Uterus (tissue), 3 donors: ENCODE measurements at regions not wholly inside any gene's neighbourhood (a gene's known extent, or its start where the extent isn't known, plus 50 kb on each side); places are given as distances from the start of the nearest gene placed in this dataset.

Source experiments
- DNase-seq, 2 donors: peaks; one replicate each; pipeline ENCODE4 v3.0.0-alpha.2; 2019 to 2020
- H3K27ac ChIP-seq, 2 donors: fragments of 200-600 bp; sonication (generic); 1 replicate in 1 of 2; 2 replicates in 1 of 2; pipeline ENCODE4 v1.5.1; 2016 to 2018
- H3K27me3 ChIP-seq, 2 donors: fragments of 200-600 bp; sonication (generic); one replicate each; pipeline ENCODE4 v1.5.1; 2018 to 2019; ENCODE audit warnings: control low read depth in 1 of 2
- H3K36me3 ChIP-seq, 2 donors: fragments of 200-600 bp; sonication (generic); one replicate each; pipeline ENCODE4 v1.5.1; 2019; ENCODE audit warnings: control low read depth in 1 of 2
- H3K4me1 ChIP-seq, 2 donors: fragments of 200-600 bp; sonication (generic); one replicate each; pipeline ENCODE4 v1.5.1; 2018 to 2019; ENCODE audit warnings: control low read depth in 1 of 2
- H3K4me3 ChIP-seq, 2 donors: fragments of 200-600 bp; sonication (generic); 1 replicate in 1 of 2; 2 replicates in 1 of 2; pipeline ENCODE4 v1.5.1; 2018 to 2019; ENCODE audit warnings: mild to moderate bottlenecking in 1 of 2
- H3K9me3 ChIP-seq, 2 donors: fragments of 200-600 bp; sonication (generic); one replicate each; pipeline ENCODE4 v1.5.1; 2019; ENCODE audit warnings: control low read depth in 1 of 2
- POLR2A ChIP-seq, 2 donors: fragments of 450-650 bp; IDR thresholded peaks; one replicate each; pipeline ENCODE4 v1.6.1; 2016; ENCODE audit warnings: antibody characterized with exemption in 2 of 2, mild to moderate bottlenecking in 1 of 2, moderate library complexity in 1 of 2
- intact Hi-C: fragments of 100-400 bp; cut with DNase I; formaldehyde crosslinking; loops from one replicate; pipeline ENCODE4 v1.15.1; 2023; ENCODE audit warnings: low total_unique reads
- TF ChIP-seq, protein P1 (sequence below), 4 experiments: fragments of 200-600 bp in 2 of 4; fragments of 450-650 bp in 2 of 4; sonication (generic) in 2 of 4; IDR thresholded peaks; one replicate each; pipeline ENCODE4 v1.5.1; 2016 to 2019; ENCODE audit warnings: antibody characterized with exemption in 4 of 4, mild to moderate bottlenecking in 2 of 4, moderate library complexity in 1 of 4
- donor health status: DM: yes; HTN: yes; CAD: no.

DNA sequence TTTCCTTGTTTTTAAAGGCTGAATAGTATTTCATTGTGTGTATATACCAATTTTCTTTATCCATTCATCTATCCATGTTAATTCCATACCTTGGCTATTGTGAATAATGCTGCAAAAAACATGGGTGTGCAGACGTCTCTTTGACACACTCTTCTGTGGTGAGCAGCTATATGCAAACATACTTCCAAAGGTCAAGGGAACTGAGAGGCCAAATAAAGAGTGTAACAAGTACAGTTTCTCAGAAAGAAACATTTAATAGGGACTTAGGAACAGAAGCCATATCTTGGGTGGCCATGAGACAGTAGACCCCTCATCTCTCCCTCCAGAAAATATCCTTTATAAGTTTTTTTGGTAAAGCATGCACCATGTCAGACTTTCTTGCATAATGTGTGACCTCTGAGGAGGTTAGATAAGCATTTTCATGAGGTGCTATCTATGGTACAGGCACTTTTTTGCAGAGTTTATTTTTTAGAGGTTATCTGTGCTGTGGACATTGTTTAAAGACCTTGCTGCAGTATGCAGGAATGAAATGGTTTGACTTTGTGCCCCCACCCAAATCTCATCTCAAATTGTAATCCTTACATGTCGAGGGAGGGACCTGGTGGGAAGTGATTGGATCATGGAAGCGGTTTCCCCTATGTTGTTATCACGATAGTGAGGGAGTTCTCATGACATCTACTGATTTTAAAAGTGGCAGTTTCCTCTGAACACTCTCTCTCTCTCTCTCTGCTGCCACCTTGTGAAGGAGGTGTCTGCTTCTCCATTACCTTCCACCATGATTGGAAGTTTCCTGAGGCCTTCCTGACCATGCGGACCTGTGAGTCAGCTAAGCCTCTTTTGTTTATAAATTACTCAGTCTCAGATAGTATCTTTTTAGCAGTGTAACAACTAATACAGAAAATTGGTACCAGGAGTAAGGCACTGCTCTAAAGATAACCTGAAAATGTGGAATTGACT, 1202.3 kb downstream of the GALC start:
- no peak overlapping the region for H3K27ac ChIP-seq
- no peak overlapping the region for H3K4me3 ChIP-seq
- no peaks in the 10 kb centered on the region for H3K9me3 ChIP-seq
- intact Hi-C loops = no loop called here
- no peaks in the 10 kb centered on the region for H3K4me1 ChIP-seq
- no peak for DNase-seq
- H3K36me3 ChIP-seq = no peaks in the 10 kb centered on the region
- no peak for TF ChIP-seq POLR2A (IDR thresholded peaks at IDR 0.05)
- TF ChIP-seq, protein P1, sequence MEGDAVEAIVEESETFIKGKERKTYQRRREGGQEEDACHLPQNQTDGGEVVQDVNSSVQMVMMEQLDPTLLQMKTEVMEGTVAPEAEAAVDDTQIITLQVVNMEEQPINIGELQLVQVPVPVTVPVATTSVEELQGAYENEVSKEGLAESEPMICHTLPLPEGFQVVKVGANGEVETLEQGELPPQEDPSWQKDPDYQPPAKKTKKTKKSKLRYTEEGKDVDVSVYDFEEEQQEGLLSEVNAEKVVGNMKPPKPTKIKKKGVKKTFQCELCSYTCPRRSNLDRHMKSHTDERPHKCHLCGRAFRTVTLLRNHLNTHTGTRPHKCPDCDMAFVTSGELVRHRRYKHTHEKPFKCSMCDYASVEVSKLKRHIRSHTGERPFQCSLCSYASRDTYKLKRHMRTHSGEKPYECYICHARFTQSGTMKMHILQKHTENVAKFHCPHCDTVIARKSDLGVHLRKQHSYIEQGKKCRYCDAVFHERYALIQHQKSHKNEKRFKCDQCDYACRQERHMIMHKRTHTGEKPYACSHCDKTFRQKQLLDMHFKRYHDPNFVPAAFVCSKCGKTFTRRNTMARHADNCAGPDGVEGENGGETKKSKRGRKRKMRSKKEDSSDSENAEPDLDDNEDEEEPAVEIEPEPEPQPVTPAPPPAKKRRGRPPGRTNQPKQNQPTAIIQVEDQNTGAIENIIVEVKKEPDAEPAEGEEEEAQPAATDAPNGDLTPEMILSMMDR (IDR thresholded peaks at IDR 0.05) = no peak
- no peaks in the 10 kb centered on the region for H3K27me3 ChIP-seq

DNA sequence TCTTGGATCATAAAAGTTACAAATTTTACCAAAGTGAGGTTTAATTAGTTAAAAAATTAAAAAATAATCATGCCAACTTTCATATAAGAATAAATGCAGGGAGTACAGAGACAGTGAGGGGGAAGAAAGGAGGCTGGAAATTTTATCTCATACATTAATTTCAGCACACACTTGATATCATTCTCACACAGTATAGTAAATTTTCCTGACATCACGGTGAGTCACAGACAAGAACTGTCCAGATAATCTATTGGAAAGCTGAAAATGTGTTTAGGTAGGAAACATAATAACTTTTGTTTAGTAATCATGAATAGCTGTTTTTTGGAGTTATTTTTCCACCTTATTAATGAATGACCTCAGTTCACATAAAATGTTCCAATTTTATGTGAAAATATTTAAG, 1204.8 kb downstream of the GALC start:
- Histone ChIP-seq H3K4me3 (no peak overlapping the region), H3K27me3 (no peaks in the 10 kb centered on the region), H3K36me3 (no peaks in the 10 kb centered on the region), H3K4me1 (no peaks in the 10 kb centered on the region), H3K27ac (no peak overlapping the region), H3K9me3 (no peaks in the 10 kb centered on the region)
- TF ChIP-seq, protein P1 (IDR thresholded peaks at IDR 0.05) = no peak
- no peak for TF ChIP-seq POLR2A (IDR thresholded peaks at IDR 0.05)
- no peak for DNase-seq
- intact Hi-C loops = no loop called here

DNA sequence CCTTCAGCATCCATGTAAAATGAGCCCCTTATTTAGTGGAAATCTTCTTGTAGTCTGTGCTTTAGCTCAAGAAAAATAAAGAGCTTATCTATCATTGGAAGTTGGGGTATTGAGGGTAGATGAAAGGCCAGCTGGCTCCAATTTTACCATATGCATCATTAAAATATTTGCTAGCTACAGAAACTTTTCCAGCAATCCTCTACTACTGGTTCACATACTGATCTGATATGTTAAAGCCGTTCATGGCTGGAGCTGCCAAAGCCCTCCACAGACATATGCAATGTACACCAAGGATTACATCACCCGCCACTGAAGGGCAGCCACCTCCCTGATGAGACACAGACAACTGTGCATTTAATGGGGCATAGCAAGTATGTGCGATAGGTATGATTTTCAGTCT, 1205.3 kb downstream of the GALC start:
- Histone ChIP-seq H3K27ac (no peak overlapping the region), H3K4me3 (no peak overlapping the region), H3K4me1 (no peaks in the 10 kb centered on the region), H3K27me3 (no peaks in the 10 kb centered on the region), H3K9me3 (no peaks in the 10 kb centered on the region), H3K36me3 (no peaks in the 10 kb centered on the region)
- DNase-seq = no peak
- TF ChIP-seq, protein P1 (IDR thresholded peaks at IDR 0.05) = no peak
- TF ChIP-seq POLR2A (IDR thresholded peaks at IDR 0.05) = no peak
- intact Hi-C loops = no loop called here

DNA sequence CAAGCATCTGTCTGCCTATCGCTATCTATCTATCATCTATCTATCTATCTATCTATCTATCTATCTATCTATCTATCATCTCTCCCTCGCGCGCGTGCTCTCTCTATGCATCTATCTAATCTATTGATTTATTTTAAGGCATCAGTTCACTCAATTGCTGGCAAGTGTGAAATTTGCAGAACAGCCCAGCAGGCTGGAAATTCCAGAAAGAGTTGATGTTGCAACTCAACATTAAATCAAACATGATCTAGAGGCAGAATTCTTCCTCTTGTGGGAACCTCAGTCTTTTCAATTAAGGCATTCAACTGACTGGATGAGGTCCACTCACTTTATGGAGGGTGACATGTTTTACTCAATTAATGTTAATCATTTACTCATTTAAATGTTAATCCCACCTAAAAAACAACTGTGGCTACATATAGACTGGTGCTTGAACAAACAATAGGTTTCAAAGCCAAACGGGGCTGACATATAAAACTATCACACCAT, 1210.8 kb downstream of the GALC start:
- Histone ChIP-seq H3K27ac (no peak overlapping the region), H3K9me3 (no peaks in the 10 kb centered on the region), H3K36me3 (no peaks in the 10 kb centered on the region), H3K27me3 (no peaks in the 10 kb centered on the region), H3K4me3 (no peak overlapping the region), H3K4me1 (no peaks in the 10 kb centered on the region)
- DNase-seq = no peak
- intact Hi-C loops = no loop called here
- TF ChIP-seq, protein P1 (IDR thresholded peaks at IDR 0.05) = no peak
- TF ChIP-seq POLR2A (IDR thresholded peaks at IDR 0.05) = no peak

DNA sequence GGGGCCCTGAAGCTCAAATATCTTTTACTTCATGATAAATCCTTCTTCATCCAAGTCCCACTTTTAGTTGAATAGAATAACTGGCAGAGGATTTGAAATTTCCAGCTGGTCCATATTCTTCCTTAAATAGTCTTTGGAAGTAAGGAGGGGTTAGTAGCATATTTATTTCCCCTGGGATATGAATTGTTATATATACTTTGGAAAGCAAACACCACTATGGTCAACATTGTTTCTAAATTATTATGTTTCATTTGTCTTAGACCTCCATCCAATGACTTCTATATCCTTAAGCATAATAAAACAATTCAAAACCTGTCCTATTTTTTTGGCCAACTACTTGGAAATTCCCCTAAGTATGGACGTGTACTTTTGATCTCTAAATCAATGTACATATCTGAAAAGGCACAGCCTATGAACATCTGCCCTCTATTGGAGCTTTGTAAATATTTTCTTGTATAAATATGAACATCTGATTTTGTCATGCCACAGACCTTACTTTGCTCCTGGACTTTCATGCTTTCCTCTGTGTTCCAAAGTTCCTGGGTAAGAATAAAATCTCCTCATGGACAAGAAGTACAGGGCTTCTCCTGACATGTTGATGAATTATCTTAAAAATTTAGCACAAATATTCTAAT, 1212.0 kb downstream of the GALC start:
- H3K4me1 ChIP-seq = no peaks in the 10 kb centered on the region
- TF ChIP-seq POLR2A (IDR thresholded peaks at IDR 0.05) = no peak
- H3K27me3 ChIP-seq = no peaks in the 10 kb centered on the region
- no peak overlapping the region for H3K4me3 ChIP-seq
- intact Hi-C loops = no loop called here
- H3K9me3 ChIP-seq = no peaks in the 10 kb centered on the region
- H3K36me3 ChIP-seq = no peaks in the 10 kb centered on the region
- H3K27ac ChIP-seq = no peak overlapping the region
- DNase-seq = no peak
